ENCODE measurements at regions not wholly inside any gene's neighbourhood (a gene's known extent, or its start where the extent isn't known, plus 50 kb on each side); places are given as distances from the start of the nearest gene placed in this dataset.

DNA sequence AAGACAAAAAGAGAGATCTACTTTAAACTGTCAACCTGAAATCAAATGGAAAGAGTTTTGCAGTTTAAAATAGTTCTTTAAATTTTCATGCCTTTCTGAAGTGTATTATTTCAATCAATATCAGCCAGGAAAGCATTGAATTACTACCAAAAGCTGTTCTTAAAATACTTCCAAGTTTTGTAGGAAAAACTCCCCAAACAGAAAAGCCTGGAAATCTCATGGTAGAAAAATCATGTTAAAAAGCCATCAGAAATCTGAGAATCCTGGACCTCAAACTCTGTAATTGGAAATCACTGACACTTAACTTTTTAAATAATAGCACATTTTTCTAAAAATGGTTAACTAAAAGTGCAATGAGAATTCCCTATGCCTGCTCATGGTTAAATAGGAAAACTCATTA, 63.3 kb upstream of the CNTNAP4 start:
- TF ChIP-seq, protein P1, sequence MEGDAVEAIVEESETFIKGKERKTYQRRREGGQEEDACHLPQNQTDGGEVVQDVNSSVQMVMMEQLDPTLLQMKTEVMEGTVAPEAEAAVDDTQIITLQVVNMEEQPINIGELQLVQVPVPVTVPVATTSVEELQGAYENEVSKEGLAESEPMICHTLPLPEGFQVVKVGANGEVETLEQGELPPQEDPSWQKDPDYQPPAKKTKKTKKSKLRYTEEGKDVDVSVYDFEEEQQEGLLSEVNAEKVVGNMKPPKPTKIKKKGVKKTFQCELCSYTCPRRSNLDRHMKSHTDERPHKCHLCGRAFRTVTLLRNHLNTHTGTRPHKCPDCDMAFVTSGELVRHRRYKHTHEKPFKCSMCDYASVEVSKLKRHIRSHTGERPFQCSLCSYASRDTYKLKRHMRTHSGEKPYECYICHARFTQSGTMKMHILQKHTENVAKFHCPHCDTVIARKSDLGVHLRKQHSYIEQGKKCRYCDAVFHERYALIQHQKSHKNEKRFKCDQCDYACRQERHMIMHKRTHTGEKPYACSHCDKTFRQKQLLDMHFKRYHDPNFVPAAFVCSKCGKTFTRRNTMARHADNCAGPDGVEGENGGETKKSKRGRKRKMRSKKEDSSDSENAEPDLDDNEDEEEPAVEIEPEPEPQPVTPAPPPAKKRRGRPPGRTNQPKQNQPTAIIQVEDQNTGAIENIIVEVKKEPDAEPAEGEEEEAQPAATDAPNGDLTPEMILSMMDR (IDR thresholded peaks at IDR 0.05; ENCODE audit: low read depth, low read length, poor library complexity, severe bottlenecking) = no peak
- no peak for TF ChIP-seq EZH2phosphoT487 (IDR thresholded peaks at IDR 0.05; ENCODE audit: borderline replicate concordance, low read length)
